Central memory CD8-positive, alpha-beta T cell (primary cell): ENCODE measurements at regions not wholly inside any gene's neighbourhood (a gene's known extent, or its start where the extent isn't known, plus 50 kb on each side); places are given as distances from the start of the nearest gene placed in this dataset.

Experiments
- ATAC-seq: fragments of 150-1000 bp; cut with Tn5 transposase; replicated peaks from 2 replicates; pipeline ENCODE4 v1.10.0; 2022; ENCODE audit warnings: mild to moderate bottlenecking, moderate FRiP score, moderate number of reproducible peaks; ENCODE audit not compliant: poor library complexity, severe bottlenecking; ENCODE audit errors: extremely low read depth
- DNase-seq, 2 donors: peaks; one replicate each; pipeline ENCODE4 v3.0.0; 2021; ENCODE audit warnings: low spot score in 2 of 2
- H3K27ac Mint-ChIP-seq: one replicate; pipeline ENCODE4 v1.8.0; 2022; ENCODE audit warnings: low read depth, mild to moderate bottlenecking, moderate library complexity, mixed read lengths
- H3K27me3 Mint-ChIP-seq: one replicate; pipeline ENCODE4 v1.8.0; 2022; ENCODE audit warnings: mixed read lengths
- H3K36me3 Mint-ChIP-seq: one replicate; pipeline ENCODE4 v1.8.0; 2022; ENCODE audit warnings: mild to moderate bottlenecking, moderate library complexity, mixed read lengths; ENCODE audit not compliant: insufficient read depth
- H3K4me1 Mint-ChIP-seq: one replicate; pipeline ENCODE4 v1.8.0; 2022; ENCODE audit warnings: mixed read lengths
- H3K4me3 Mint-ChIP-seq: one replicate; pipeline ENCODE4 v1.8.0; 2022; ENCODE audit warnings: mild to moderate bottlenecking, moderate library complexity, mixed read lengths
- H3K9me3 Mint-ChIP-seq: one replicate; pipeline ENCODE4 v1.8.0; 2022; ENCODE audit warnings: mixed read lengths

- no peak overlapping the region for H3K4me3 Mint-ChIP-seq
- no peaks in the 10 kb centered on the region for H3K27me3 Mint-ChIP-seq
- no peaks in the 10 kb centered on the region for H3K36me3 Mint-ChIP-seq
- ATAC-seq (no peak), DNase-seq (no peak)
- H3K9me3 Mint-ChIP-seq: no peaks in the 10 kb centered on the region
- H3K4me1 Mint-ChIP-seq: no peaks in the 10 kb centered on the region
- no peak overlapping the region for H3K27ac Mint-ChIP-seq
These were observed 178.2 kb downstream of the ZDHHC21 start for GRCh38 chr9:14515049-14515448.

DNA sequence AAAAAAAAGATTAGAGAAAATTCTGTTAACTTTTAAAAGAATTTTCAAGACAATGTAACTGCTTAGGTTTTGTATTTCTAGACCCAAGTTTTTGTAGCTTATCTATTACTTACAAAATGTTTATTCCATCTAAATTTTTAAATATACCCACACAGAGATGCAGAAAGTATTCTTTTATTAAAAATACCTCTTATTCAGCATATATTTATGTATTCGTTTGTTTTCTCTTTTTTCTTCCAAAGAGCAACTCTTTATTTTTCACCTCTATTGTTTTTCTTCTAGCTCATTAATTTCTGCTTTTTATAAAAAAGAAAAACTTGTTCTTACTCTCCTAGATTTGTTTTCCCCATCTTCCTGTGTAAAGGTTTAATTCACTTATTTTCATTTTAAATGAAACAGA, 180.3 kb downstream of the ZDHHC21 start:
- ATAC-seq (no peak), DNase-seq (no peak)
- H3K4me3 Mint-ChIP-seq: no peak overlapping the region
- H3K4me1 Mint-ChIP-seq: no peaks in the 10 kb centered on the region
- H3K9me3 Mint-ChIP-seq: no peaks in the 10 kb centered on the region
- H3K36me3 Mint-ChIP-seq: no peaks in the 10 kb centered on the region
- no peaks in the 10 kb centered on the region for H3K27me3 Mint-ChIP-seq
- H3K27ac Mint-ChIP-seq: no peak overlapping the region

DNA sequence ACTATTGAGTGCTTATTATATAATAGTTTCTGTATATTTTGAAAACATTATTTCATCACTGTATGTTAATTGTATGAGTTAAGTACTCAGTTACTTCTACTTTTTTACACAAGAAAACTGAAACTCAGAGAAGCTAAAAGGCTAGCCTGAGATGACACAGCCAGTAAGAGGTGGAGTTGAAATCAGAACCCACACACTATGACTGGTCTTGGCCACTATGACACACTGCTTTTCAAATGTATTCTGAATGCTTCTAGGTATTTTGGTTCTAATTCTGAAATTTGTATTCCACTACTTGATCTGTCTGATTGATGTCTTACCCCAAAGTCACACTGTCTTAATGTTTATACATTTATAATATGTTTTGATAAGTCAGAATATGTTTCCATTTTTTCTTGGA, 181.8 kb downstream of the ZDHHC21 start:
- H3K9me3 Mint-ChIP-seq: no peaks in the 10 kb centered on the region
- no peak overlapping the region for H3K4me3 Mint-ChIP-seq
- DNase-seq (no peak), ATAC-seq (no peak)
- peaks cover 3% of the 10 kb centered on the region for H3K27me3 Mint-ChIP-seq
- no peak overlapping the region for H3K27ac Mint-ChIP-seq
- H3K36me3 Mint-ChIP-seq: no peaks in the 10 kb centered on the region
- no peaks in the 10 kb centered on the region for H3K4me1 Mint-ChIP-seq

DNA sequence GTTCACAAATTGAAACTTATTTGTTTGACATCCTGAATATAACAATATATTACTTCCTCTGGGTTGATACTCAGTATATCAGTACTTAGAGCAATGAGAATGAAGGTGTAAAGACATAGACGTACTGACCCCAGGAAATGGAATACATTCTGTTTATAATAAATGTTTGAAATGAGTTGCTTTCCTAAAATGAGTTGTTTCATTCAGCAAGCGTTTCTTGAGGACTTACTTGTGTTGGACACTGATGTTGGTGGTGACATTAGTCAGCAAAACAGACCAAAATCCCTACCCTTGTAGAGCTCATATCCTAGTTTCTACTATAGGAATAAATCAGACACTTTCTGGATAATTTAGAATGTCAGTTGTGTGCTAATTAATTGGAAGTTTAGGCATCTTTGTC, 184.3 kb downstream of the ZDHHC21 start:
- Mint-ChIP-seq H3K27ac (no peak overlapping the region), H3K4me1 (no peaks in the 10 kb centered on the region), H3K4me3 (no peak overlapping the region), H3K9me3 (no peaks in the 10 kb centered on the region), H3K36me3 (no peaks in the 10 kb centered on the region), H3K27me3 (peaks cover 9% of the 10 kb centered on the region)
- DNase-seq: no peak
- no peak for ATAC-seq

DNA sequence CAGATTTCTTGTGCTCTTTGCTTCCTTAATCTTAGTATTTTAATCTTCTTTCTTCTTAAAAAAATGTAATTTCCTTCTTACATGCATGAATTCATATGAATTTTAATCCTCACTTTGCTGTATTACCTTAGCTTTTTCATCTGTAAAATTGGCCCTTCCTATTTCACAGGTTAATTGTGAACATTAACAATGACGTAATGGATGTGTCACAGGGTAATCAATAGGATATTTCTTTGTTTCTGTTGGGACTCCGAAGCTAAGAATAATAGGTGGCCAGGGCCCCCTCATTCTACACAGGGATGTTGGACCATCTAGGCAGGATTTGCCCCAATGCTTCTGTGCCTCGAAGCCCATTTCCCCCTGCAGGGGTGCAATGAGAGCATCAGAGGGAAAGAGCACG, 187.4 kb upstream of the NFIB start:
- ATAC-seq (no peak), DNase-seq (no peak)
- Mint-ChIP-seq H3K27ac (no peak overlapping the region), H3K4me3 (no peak overlapping the region), H3K9me3 (peaks cover 5% of the 10 kb centered on the region), H3K36me3 (no peaks in the 10 kb centered on the region), H3K27me3 (peaks cover 5% of the 10 kb centered on the region), H3K4me1 (no peaks in the 10 kb centered on the region)

GRCh38 chr9:14500705-14501104, 186.8 kb upstream of the NFIB start:
- no peak overlapping the region for H3K27ac Mint-ChIP-seq
- DNase-seq: no peak
- H3K27me3 Mint-ChIP-seq: no peaks in the 10 kb centered on the region
- no peaks in the 10 kb centered on the region for H3K36me3 Mint-ChIP-seq
- H3K4me3 Mint-ChIP-seq: no peak overlapping the region
- no peaks in the 10 kb centered on the region for H3K4me1 Mint-ChIP-seq
- ATAC-seq: no peak
- peaks cover 5% of the 10 kb centered on the region for H3K9me3 Mint-ChIP-seq

- ATAC-seq: no peak
- Mint-ChIP-seq H3K36me3 (no peaks in the 10 kb centered on the region), H3K27ac (no peak overlapping the region), H3K4me1 (no peaks in the 10 kb centered on the region), H3K27me3 (no peaks in the 10 kb centered on the region), H3K4me3 (no peak overlapping the region), H3K9me3 (peaks cover 5% of the 10 kb centered on the region)
- DNase-seq: no peak
These were observed 186.0 kb upstream of the NFIB start for GRCh38 chr9:14499976-14500375.

DNA sequence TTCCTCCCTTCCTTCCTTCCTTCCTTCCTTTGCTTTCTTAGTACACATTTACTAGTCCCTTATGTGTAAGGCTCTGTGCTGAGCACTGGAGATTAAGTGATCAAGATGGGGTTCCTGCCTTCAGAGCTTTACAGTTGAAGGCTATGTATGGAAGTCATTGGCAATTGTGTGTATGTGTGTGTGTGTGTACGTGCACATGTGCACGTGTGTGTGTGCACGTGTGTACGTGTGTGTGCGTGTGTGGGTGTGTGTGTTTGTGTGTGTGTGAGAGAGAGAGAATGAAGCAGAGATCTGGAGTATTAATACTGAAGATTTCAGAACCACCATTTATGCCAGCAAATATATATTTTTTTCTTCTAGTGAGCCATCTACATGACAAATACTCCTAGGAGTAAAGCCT, 184.9 kb upstream of the NFIB start:
- Mint-ChIP-seq H3K4me1 (no peaks in the 10 kb centered on the region), H3K36me3 (no peaks in the 10 kb centered on the region), H3K9me3 (peaks cover 5% of the 10 kb centered on the region), H3K27ac (no peak overlapping the region), H3K4me3 (no peak overlapping the region), H3K27me3 (no peaks in the 10 kb centered on the region)
- ATAC-seq (no peak), DNase-seq (no peak)

DNA sequence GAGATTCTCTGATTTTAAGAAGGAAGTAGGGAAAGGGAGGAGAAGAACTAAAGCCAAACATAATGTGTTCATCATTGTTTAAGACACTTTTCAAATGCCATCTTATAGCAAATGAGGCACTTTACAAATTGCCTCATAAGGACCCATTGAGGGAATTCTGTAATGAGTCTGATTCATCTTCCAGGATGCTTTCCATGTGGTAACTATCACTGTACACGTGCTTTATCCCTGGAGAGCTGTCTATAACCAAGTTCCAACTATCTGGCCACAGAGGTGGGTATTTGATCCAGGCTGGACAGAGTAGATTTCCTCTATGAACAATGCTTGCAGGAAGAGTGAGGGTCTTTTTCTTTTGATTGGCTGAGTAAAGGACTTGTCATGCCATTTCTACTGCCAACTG, 183.5 kb upstream of the NFIB start:
- H3K27me3 Mint-ChIP-seq: no peaks in the 10 kb centered on the region
- peaks cover 5% of the 10 kb centered on the region for H3K9me3 Mint-ChIP-seq

DNA sequence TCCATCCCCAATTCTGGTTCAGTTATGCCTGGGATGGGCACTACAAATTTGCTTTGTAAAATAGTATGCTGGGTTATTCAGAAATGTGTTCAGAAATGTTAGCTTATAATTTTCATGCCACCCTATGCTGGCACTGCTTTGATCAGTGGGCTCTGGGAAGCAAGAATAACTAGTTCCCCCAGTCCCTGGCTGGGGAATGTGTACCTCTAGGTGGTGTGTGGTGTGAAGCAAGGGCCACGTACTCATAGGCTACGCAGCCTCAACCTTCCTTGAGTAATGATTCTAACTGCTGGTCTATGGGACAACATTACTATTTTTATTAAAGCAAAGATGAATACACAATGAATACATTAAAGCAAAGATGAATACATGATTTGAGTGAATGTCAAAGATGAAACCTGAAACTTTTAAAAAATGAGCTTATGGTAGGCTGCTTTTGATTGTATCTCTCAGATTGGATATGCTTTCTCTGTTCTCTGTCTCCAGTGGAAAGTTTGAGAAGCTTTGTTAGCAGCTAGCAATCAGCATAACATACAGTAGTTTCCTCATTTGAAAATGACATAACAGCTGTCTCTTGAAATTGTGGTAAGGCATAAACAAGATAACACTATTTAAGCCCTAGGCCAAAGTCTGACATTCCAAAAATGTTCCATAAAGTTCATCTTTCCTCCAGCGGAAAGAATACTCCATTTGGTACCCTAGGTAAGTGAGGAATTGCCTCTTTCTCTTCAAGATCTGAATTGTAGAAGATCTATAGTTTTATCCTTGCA, 174.7 kb upstream of the NFIB start:
- H3K27me3 Mint-ChIP-seq: peaks cover 10% of the 10 kb centered on the region
- no peaks in the 10 kb centered on the region for H3K36me3 Mint-ChIP-seq
- ATAC-seq: no peak
- no peaks in the 10 kb centered on the region for H3K4me1 Mint-ChIP-seq
- DNase-seq: no peak
- no peak overlapping the region for H3K4me3 Mint-ChIP-seq
- peaks cover 8% of the 10 kb centered on the region for H3K9me3 Mint-ChIP-seq
- H3K27ac Mint-ChIP-seq: no peak overlapping the region

More for the DNA sequence above, 183.5 kb upstream of the NFIB start:
- H3K36me3 Mint-ChIP-seq: no peaks in the 10 kb centered on the region
- no peak for DNase-seq
- no peak overlapping the region for H3K27ac Mint-ChIP-seq
- H3K4me3 Mint-ChIP-seq: no peak overlapping the region
- H3K4me1 Mint-ChIP-seq: no peaks in the 10 kb centered on the region
- no peak for ATAC-seq

DNA sequence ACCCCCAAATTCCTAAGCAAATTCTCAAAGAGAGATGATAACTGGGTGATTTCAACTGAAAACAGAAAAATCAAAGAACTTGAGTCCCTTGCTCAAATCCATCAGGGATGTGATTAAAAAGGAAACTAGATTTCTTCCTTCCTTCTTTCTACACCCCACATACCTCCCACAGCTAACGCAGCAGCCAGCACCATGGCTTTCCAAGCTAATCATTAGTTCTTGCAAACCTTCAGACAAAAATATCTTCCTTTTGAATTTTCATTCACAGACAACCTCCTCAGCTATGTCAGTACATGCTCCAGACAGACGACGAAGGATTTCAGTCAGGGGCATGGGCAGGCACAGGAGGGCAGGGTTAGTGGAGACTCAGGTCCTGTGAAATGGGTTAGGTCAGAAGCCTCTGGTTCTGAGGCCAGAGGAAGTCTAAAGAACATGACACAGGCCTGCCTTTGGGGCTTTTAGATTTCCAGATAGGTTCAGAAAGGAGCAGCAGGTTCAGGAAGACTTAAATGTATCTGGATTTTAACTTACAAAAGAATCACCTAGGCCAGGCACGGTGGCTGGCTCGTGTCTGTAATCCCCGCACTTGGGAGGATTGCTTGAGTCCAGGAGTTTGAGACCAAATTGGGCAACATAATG, 173.7 kb upstream of the NFIB start:
- H3K27me3 Mint-ChIP-seq: peaks cover 10% of the 10 kb centered on the region
- no peak overlapping the region for H3K27ac Mint-ChIP-seq
- no peak overlapping the region for H3K4me3 Mint-ChIP-seq
- H3K9me3 Mint-ChIP-seq: peaks cover 8% of the 10 kb centered on the region
- no peaks in the 10 kb centered on the region for H3K4me1 Mint-ChIP-seq
- H3K36me3 Mint-ChIP-seq: no peaks in the 10 kb centered on the region
- no peak for DNase-seq
- no peak for ATAC-seq

DNA sequence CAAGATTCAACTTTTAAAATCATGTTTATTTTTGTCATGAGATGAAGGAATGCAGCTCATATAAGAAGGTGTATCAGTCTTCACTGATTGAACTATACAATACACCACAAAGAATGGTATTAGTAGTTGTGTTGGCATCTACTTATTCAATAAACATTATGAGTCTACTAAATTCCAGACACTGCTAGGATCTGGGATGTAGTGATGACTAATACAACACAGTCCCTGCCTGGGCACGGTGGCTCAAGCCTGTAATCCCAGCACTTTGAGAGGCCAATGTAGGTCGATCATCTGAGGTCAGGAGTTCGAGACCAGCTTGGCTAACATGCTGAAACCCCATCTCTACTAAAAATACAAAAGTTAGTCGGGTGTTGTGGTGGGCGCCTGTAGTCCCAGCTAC, 171.4 kb upstream of the NFIB start:
- H3K4me3 Mint-ChIP-seq: no peak overlapping the region
- no peak overlapping the region for H3K27ac Mint-ChIP-seq
- DNase-seq: no peak
- H3K9me3 Mint-ChIP-seq: peaks cover 14% of the 10 kb centered on the region
- peaks cover 10% of the 10 kb centered on the region for H3K27me3 Mint-ChIP-seq
- H3K36me3 Mint-ChIP-seq: no peaks in the 10 kb centered on the region
- no peaks in the 10 kb centered on the region for H3K4me1 Mint-ChIP-seq
- ATAC-seq: no peak

DNA sequence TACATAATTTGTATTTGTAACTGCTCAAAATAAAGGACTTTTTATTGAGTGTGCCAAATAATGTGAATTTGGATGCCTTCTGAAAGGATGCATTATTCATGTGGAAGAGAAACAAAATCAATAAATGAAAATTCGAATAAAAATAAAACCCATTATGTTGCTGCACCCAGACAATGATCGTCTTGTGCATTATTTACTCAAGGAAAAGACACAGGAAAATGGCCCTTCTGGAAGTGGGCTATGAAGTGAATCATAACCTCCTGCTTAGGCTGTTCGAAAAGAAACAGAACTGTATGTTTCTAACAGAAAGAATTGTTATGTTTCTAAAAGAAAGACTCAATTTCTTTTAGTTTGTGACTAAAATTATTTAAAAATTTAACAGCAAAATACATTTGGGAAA, 168.9 kb upstream of the NFIB start:
- Mint-ChIP-seq H3K36me3 (no peaks in the 10 kb centered on the region), H3K27ac (no peak overlapping the region), H3K9me3 (peaks cover 14% of the 10 kb centered on the region), H3K27me3 (peaks cover 10% of the 10 kb centered on the region), H3K4me3 (no peak overlapping the region), H3K4me1 (no peaks in the 10 kb centered on the region)
- DNase-seq: no peak
- ATAC-seq: no peak
